ENCODE measurements at regions not wholly inside any gene's neighbourhood (a gene's known extent, or its start where the extent isn't known, plus 50 kb on each side); places are given as distances from the start of the nearest gene placed in this dataset.

GRCh38 chr12:27164330-27165040 lies 79.6 kb upstream of the STK38L start:
- no peak for TF ChIP-seq CTCF (IDR thresholded peaks at IDR 0.05; ENCODE audit: low read length)
- TF ChIP-seq EZH2 (IDR thresholded peaks at IDR 0.05; ENCODE audit: borderline replicate concordance, low read length), result no peak

Measured in OCI-LY1 (cell line).